ENCODE measurements at regions not wholly inside any gene's neighbourhood (a gene's known extent, or its start where the extent isn't known, plus 50 kb on each side); places are given as distances from the start of the nearest gene placed in this dataset.

DNA sequence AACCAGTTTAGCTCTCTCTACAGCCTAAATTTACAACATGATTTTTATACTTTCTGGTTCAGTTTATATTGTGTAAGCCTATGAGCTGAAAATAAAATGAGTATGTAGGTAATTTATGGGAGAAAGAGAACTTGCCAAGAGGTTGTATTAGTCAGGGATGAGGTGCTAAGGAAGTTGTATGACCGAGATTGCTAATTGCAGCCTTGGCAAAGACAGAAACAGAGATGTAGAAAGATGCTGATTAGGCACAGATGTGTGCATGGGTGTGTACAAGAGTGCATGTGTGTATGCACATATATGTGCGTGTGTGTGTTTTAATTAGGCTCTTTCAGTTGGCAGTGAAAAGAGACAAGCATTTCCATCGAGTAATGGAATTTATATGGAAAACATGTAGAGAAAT, 213.9 kb downstream of the FBXO15 start (continued):
- TF ChIP-seq, protein P1, sequence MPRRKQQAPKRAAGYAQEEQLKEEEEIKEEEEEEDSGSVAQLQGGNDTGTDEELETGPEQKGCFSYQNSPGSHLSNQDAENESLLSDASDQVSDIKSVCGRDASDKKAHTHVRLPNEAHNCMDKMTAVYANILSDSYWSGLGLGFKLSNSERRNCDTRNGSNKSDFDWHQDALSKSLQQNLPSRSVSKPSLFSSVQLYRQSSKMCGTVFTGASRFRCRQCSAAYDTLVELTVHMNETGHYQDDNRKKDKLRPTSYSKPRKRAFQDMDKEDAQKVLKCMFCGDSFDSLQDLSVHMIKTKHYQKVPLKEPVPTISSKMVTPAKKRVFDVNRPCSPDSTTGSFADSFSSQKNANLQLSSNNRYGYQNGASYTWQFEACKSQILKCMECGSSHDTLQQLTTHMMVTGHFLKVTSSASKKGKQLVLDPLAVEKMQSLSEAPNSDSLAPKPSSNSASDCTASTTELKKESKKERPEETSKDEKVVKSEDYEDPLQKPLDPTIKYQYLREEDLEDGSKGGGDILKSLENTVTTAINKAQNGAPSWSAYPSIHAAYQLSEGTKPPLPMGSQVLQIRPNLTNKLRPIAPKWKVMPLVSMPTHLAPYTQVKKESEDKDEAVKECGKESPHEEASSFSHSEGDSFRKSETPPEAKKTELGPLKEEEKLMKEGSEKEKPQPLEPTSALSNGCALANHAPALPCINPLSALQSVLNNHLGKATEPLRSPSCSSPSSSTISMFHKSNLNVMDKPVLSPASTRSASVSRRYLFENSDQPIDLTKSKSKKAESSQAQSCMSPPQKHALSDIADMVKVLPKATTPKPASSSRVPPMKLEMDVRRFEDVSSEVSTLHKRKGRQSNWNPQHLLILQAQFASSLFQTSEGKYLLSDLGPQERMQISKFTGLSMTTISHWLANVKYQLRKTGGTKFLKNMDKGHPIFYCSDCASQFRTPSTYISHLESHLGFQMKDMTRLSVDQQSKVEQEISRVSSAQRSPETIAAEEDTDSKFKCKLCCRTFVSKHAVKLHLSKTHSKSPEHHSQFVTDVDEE (CRISPR knock-in tag; IDR thresholded peaks at IDR 0.05), result no peak
- TF ChIP-seq ESRRG (CRISPR knock-in tag; IDR thresholded peaks at IDR 0.05), result no peak
- no peak for TF ChIP-seq ARNTL (CRISPR knock-in tag; IDR thresholded peaks at IDR 0.05; ENCODE audit: borderline replicate concordance, low read depth)

DNA sequence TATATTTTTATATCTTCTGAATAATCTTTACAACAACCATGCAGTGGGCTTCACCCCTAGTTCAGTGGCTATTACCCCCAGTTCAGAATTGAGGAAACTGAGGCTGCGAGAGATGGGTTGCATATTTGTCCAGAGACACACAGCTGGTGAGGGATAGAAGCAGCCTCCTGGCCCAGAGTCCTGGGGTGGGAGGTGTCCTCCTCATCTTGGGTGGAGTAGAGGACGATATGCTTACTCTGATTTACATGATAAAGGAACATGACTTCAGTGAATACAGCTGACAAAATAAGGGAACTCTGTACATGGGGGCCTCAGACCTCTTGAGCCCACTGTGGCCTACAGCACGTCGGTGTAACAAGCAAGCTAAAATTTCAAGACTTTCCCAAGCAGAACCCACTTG, 214.7 kb downstream of the FBXO15 start:
- TF ChIP-seq, protein P2, sequence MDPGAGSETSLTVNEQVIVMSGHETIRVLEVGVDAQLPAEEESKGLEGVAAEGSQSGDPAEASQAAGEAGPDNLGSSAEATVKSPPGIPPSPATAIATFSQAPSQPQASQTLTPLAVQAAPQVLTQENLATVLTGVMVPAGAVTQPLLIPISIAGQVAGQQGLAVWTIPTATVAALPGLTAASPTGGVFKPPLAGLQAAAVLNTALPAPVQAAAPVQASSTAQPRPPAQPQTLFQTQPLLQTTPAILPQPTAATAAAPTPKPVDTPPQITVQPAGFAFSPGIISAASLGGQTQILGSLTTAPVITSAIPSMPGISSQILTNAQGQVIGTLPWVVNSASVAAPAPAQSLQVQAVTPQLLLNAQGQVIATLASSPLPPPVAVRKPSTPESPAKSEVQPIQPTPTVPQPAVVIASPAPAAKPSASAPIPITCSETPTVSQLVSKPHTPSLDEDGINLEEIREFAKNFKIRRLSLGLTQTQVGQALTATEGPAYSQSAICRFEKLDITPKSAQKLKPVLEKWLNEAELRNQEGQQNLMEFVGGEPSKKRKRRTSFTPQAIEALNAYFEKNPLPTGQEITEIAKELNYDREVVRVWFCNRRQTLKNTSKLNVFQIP (CRISPR knock-in tag; IDR thresholded peaks at IDR 0.05; ENCODE audit: borderline replicate concordance, low read depth), result no peak
- TF ChIP-seq, protein P1 (CRISPR knock-in tag; IDR thresholded peaks at IDR 0.05), result no peak
- TF ChIP-seq ZFP30 (CRISPR knock-in tag; IDR thresholded peaks at IDR 0.05) (no peak), ZNF565 (CRISPR knock-in tag; conservative IDR thresholded peaks at IDR 0.05; ENCODE audit: low read depth) (no peak), CSDC2 (CRISPR knock-in tag; IDR thresholded peaks at IDR 0.05) (no peak), RARB (CRISPR knock-in tag; IDR thresholded peaks at IDR 0.05) (no peak), ZFP3 (CRISPR knock-in tag; IDR thresholded peaks at IDR 0.05) (no peak), ZC3H10 (CRISPR knock-in tag; IDR thresholded peaks at IDR 0.05) (no peak), TOX (CRISPR knock-in tag; IDR thresholded peaks at IDR 0.05; ENCODE audit: borderline replicate concordance) (no peak), GLIS3 (CRISPR knock-in tag; IDR thresholded peaks at IDR 0.05) (no peak), ZNF8 (CRISPR knock-in tag; IDR thresholded peaks at IDR 0.05) (no peak), ISL1 (CRISPR knock-in tag; IDR thresholded peaks at IDR 0.05) (no peak), ZNF70 (CRISPR knock-in tag; IDR thresholded peaks at IDR 0.05) (no peak), BACH2 (CRISPR knock-in tag; IDR thresholded peaks at IDR 0.05; ENCODE audit: borderline replicate concordance) (no peak), ESRRG (CRISPR knock-in tag; IDR thresholded peaks at IDR 0.05) (no peak), ARNTL (CRISPR knock-in tag; IDR thresholded peaks at IDR 0.05; ENCODE audit: borderline replicate concordance, low read depth) (no peak)
- TF ChIP-seq, protein P3, sequence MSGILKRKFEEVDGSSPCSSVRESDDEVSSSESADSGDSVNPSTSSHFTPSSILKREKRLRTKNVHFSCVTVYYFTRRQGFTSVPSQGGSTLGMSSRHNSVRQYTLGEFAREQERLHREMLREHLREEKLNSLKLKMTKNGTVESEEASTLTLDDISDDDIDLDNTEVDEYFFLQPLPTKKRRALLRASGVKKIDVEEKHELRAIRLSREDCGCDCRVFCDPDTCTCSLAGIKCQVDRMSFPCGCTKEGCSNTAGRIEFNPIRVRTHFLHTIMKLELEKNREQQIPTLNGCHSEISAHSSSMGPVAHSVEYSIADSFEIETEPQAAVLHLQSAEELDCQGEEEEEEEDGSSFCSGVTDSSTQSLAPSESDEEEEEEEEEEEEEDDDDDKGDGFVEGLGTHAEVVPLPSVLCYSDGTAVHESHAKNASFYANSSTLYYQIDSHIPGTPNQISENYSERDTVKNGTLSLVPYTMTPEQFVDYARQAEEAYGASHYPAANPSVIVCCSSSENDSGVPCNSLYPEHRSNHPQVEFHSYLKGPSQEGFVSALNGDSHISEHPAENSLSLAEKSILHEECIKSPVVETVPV (CRISPR knock-in tag; IDR thresholded peaks at IDR 0.05), result no peak
- TF ChIP-seq, protein P4, sequence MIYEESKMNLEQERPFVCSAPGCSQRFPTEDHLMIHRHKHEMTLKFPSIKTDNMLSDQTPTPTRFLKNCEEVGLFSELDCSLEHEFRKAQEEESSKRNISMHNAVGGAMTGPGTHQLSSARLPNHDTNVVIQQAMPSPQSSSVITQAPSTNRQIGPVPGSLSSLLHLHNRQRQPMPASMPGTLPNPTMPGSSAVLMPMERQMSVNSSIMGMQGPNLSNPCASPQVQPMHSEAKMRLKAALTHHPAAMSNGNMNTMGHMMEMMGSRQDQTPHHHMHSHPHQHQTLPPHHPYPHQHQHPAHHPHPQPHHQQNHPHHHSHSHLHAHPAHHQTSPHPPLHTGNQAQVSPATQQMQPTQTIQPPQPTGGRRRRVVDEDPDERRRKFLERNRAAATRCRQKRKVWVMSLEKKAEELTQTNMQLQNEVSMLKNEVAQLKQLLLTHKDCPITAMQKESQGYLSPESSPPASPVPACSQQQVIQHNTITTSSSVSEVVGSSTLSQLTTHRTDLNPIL (CRISPR knock-in tag; IDR thresholded peaks at IDR 0.05; ENCODE audit: low read depth), result no peak
- ATAC-seq, result no peak

DNA sequence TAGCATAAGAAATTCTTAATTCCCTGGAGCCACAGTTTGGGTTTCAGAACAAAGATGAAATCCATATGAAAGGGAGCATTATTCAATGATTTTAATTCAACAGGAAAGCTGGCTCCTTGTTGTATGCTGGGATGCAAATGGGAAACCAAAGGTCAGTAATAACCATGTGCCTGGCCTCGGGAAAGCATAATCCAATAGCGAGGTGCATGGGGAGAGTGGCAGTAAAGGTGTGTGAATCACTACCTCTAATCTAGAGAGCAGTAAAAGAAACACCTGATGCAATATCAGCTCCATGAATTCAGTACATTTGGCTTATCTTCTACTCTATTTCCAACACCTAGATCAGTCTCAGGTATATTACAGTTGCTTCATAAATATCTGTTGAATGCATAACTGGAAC, 220.1 kb downstream of the FBXO15 start:
- ATAC-seq, result no peak
- TF ChIP-seq ZFP3 (CRISPR knock-in tag; IDR thresholded peaks at IDR 0.05) (no peak), CSDC2 (CRISPR knock-in tag; IDR thresholded peaks at IDR 0.05) (no peak), TCF4 (CRISPR knock-in tag; IDR thresholded peaks at IDR 0.05; ENCODE audit: borderline replicate concordance) (no peak), ZNF565 (CRISPR knock-in tag; conservative IDR thresholded peaks at IDR 0.05; ENCODE audit: low read depth) (no peak), ESRRG (CRISPR knock-in tag; IDR thresholded peaks at IDR 0.05) (no peak), PPARA (CRISPR knock-in tag; IDR thresholded peaks at IDR 0.05; ENCODE audit: borderline replicate concordance) (no peak), OSR1 (CRISPR knock-in tag; IDR thresholded peaks at IDR 0.05) (no peak), TOX (CRISPR knock-in tag; IDR thresholded peaks at IDR 0.05; ENCODE audit: borderline replicate concordance) (no peak), GLIS3 (CRISPR knock-in tag; IDR thresholded peaks at IDR 0.05) (no peak), ZNF70 (CRISPR knock-in tag; IDR thresholded peaks at IDR 0.05) (no peak), BACH2 (CRISPR knock-in tag; IDR thresholded peaks at IDR 0.05; ENCODE audit: borderline replicate concordance) (no peak)
- TF ChIP-seq, protein P3 (CRISPR knock-in tag; IDR thresholded peaks at IDR 0.05), result no peak
- TF ChIP-seq, protein P1 (CRISPR knock-in tag; IDR thresholded peaks at IDR 0.05), result no peak
